Mesenchymal stem cell (in vitro differentiated cells and primary cell): ENCODE measurements at regions not wholly inside any gene's neighbourhood (a gene's known extent, or its start where the extent isn't known, plus 50 kb on each side); places are given as distances from the start of the nearest gene placed in this dataset.

Source experiments
- DNase-seq: peaks from one replicate; pipeline ENCODE4 v3.0.0-alpha.2; 2013
- H2AFZ ChIP-seq: one replicate; pipeline ENCODE4 v1.6.1; 2013; ENCODE audit warnings: low read depth, mild to moderate bottlenecking, control low read depth, inconsistent platforms, low read length, moderate library complexity
- H2AK5ac ChIP-seq: 2 replicates; pipeline ENCODE4 v1.6.1; 2013; ENCODE audit warnings: low read length, moderate library complexity, mild to moderate bottlenecking, inconsistent platforms; ENCODE audit not compliant: severe bottlenecking
- H2BK120ac ChIP-seq: one replicate; pipeline ENCODE4 v1.6.1; 2013; ENCODE audit warnings: low read depth, mild to moderate bottlenecking, inconsistent platforms, low read length, moderate library complexity
- H2BK12ac ChIP-seq, 2 experiments: one replicate each; pipeline ENCODE4 v1.6.1; 2013; ENCODE audit warnings: inconsistent platforms in 2 of 2, low read length in 2 of 2, mild to moderate bottlenecking in 2 of 2, moderate library complexity in 2 of 2, control low read depth in 1 of 2
- H2BK15ac ChIP-seq: one replicate; pipeline ENCODE4 v1.6.1; 2013; ENCODE audit warnings: mild to moderate bottlenecking, low read depth, inconsistent platforms; ENCODE audit not compliant: poor library complexity, severe bottlenecking
- H2BK5ac ChIP-seq: 2 replicates; pipeline ENCODE4 v1.6.1; 2013; ENCODE audit warnings: low read depth, mild to moderate bottlenecking, low read length, control low read depth, inconsistent platforms; ENCODE audit not compliant: poor library complexity, severe bottlenecking
- H3K14ac ChIP-seq, 2 experiments: one replicate each; pipeline ENCODE4 v1.6.1; 2013; ENCODE audit warnings: inconsistent platforms in 2 of 2, low read length in 2 of 2, control low read depth in 1 of 2, mild to moderate bottlenecking in 1 of 2, moderate library complexity in 1 of 2
- H3K18ac ChIP-seq, 2 experiments: one replicate each; pipeline ENCODE4 v1.6.1; 2013; ENCODE audit warnings: inconsistent platforms in 2 of 2, low read length in 2 of 2, control low read depth in 1 of 2, low read depth in 1 of 2, mild to moderate bottlenecking in 1 of 2
- H3K23ac ChIP-seq, 2 experiments: one replicate each; pipeline ENCODE4 v1.6.1; 2013; ENCODE audit warnings: inconsistent platforms in 2 of 2, low read length in 2 of 2, mild to moderate bottlenecking in 2 of 2, moderate library complexity in 2 of 2, control low read depth in 1 of 2
- H3K27ac ChIP-seq: 2 replicates; pipeline ENCODE4 v1.5.1; 2013; ENCODE audit warnings: mild to moderate bottlenecking, moderate library complexity, low read length, control low read depth, inconsistent platforms; ENCODE audit not compliant: poor library complexity, severe bottlenecking
- H3K27me3 ChIP-seq, 2 experiments: 2 replicates each; pipeline versions ENCODE4 v1.6.1 to v1.7.0; 2013; ENCODE audit warnings: low read length in 2 of 2, mild to moderate bottlenecking in 2 of 2, moderate library complexity in 2 of 2, control low read depth in 1 of 2, inconsistent platforms in 1 of 2; ENCODE audit not compliant: control insufficient read depth in 1 of 2, insufficient read depth in 1 of 2
- H3K36me3 ChIP-seq, 2 experiments: 2 replicates each; pipeline versions ENCODE4 v1.6.1 to v1.7.0; 2013; ENCODE audit warnings: low read length in 2 of 2, control low read depth in 1 of 2, inconsistent platforms in 1 of 2, low read depth in 1 of 2, mild to moderate bottlenecking in 1 of 2; ENCODE audit not compliant: insufficient read depth in 2 of 2, control insufficient read depth in 1 of 2
- H3K4ac ChIP-seq, 2 experiments: one replicate each; pipeline ENCODE4 v1.6.1; 2013; ENCODE audit warnings: inconsistent platforms in 2 of 2, low read length in 2 of 2, mild to moderate bottlenecking in 2 of 2, moderate library complexity in 2 of 2, control low read depth in 1 of 2, low read depth in 1 of 2
- H3K4me1 ChIP-seq: 2 replicates; pipeline ENCODE4 v1.6.1; 2013; ENCODE audit warnings: low read depth, low read length, control low read depth; ENCODE audit not compliant: control insufficient read depth, insufficient read depth
- H3K4me2 ChIP-seq: 2 replicates; pipeline ENCODE4 v1.6.1; 2013; ENCODE audit warnings: low read length, mild to moderate bottlenecking, inconsistent platforms; ENCODE audit not compliant: poor library complexity, severe bottlenecking
- H3K4me3 ChIP-seq, 2 experiments: 2 replicates each; pipeline versions ENCODE4 v1.5.1 to v1.7.0; 2013; ENCODE audit warnings: low read length in 2 of 2, mild to moderate bottlenecking in 2 of 2, control low read depth in 1 of 2, low read depth in 1 of 2; ENCODE audit not compliant: insufficient read depth in 1 of 2
- H3K79me1 ChIP-seq: replicated peaks from 2 replicates; pipeline ENCODE4 v1.6.1; 2013; ENCODE audit warnings: mild to moderate bottlenecking, control low read depth, low read length, inconsistent platforms; ENCODE audit not compliant: poor library complexity, severe bottlenecking
- H3K9ac ChIP-seq: 2 replicates; pipeline ENCODE4 v1.7.0; 2013; ENCODE audit warnings: mild to moderate bottlenecking, low read length, moderate library complexity
- H3K9me3 ChIP-seq: 2 replicates; pipeline ENCODE4 v1.7.0; 2013; ENCODE audit warnings: mild to moderate bottlenecking, low read length; ENCODE audit not compliant: control insufficient read depth
- H4K8ac ChIP-seq: one replicate; pipeline ENCODE4 v1.6.1; 2013; ENCODE audit warnings: inconsistent platforms, mild to moderate bottlenecking, low read length, moderate library complexity
- H4K91ac ChIP-seq: one replicate; pipeline ENCODE4 v1.6.1; 2013; ENCODE audit warnings: mild to moderate bottlenecking, low read length, inconsistent platforms
- WGBS: methylation state at CpG from one replicate; pipeline ENCODE4 v1.1.7; 2013; ENCODE audit warnings: mixed read lengths; 5-methylcytosine and 5-hydroxymethylcytosine counted together

DNA sequence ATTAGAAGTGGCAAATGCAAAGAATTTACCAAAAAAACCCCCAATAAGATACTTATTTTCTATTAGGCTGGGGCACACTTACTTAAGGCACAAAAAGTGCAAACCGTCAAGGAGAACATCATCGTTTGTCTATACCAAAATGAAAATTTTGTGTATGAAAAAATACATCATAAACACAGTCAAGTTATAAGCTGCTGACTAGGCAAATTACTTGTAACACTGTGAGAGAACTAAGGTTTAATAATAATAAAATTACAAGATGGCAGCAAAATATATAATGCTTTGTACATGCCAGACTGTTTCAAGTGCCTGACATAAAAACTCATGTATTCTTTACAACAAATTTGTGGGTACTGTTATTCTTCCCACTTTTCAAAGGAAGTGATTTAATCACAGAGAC is 297.2 kb upstream of the CRBN start:
- Histone ChIP-seq H3K36me3 (no peaks in the 10 kb centered on the region), H2BK5ac (no peak overlapping the region), H3K9me3 (peaks cover 11% of the 10 kb centered on the region), H4K91ac (no peak overlapping the region), H3K4me3 (no peak overlapping the region), H3K14ac (no peak overlapping the region), H3K4me2 (no peak overlapping the region), H2AFZ (no peak overlapping the region), H3K79me1 (no peaks in the 10 kb centered on the region), H3K4me1 (no peaks in the 10 kb centered on the region), H3K9ac (no peak overlapping the region), H2BK15ac (no peak overlapping the region), H3K18ac (no peak overlapping the region), H3K27me3 (no peaks in the 10 kb centered on the region), H3K23ac (no peak overlapping the region), H2BK12ac (no peak overlapping the region), H3K4ac (no peak overlapping the region), H2BK120ac (no peak overlapping the region), H4K8ac (no peak overlapping the region), H3K27ac (no peak overlapping the region), H2AK5ac (no peak overlapping the region)
- DNase-seq: no peak
- WGBS: no CpG with 5 or more reads among the region's 2 CpGs

DNA sequence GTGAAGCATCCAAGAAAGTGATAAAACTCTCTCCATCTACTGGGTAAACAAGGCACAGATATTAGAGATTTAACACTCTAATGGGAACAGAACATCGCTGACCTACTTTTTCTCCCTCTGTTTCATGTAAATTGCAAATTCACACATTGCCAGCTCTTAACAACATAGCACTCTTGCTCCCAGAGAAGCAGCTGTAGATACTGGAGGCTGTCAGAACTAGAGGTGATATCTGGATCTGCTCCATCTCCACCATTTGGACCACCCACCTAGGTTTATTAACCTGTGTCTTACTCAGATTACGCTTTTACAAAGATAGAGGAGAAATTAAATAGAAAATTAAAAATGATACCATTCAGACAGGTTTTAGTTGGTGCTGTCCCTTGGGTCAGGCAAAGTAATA is 289.1 kb upstream of the CRBN start:
- Histone ChIP-seq H2BK12ac (no peak overlapping the region), H3K9ac (no peak overlapping the region), H2AK5ac (no peak overlapping the region), H2AFZ (no peak overlapping the region), H3K23ac (no peak overlapping the region), H3K27me3 (no peaks in the 10 kb centered on the region), H3K4ac (no peak overlapping the region), H3K27ac (no peak overlapping the region), H4K91ac (no peak overlapping the region), H2BK15ac (no peak overlapping the region), H3K79me1 (no peaks in the 10 kb centered on the region), H4K8ac (no peak overlapping the region), H3K18ac (no peak overlapping the region), H3K4me3 (no peak overlapping the region), H2BK120ac (no peak overlapping the region), H3K14ac (no peak overlapping the region), H3K4me2 (no peak overlapping the region), H3K36me3 (no peaks in the 10 kb centered on the region), H3K4me1 (no peaks in the 10 kb centered on the region), H2BK5ac (no peak overlapping the region), H3K9me3 (peaks cover 21% of the 10 kb centered on the region)
- WGBS: 56% methylated on average over 1 of the region's 2 CpGs
- DNase-seq: no peak

DNA sequence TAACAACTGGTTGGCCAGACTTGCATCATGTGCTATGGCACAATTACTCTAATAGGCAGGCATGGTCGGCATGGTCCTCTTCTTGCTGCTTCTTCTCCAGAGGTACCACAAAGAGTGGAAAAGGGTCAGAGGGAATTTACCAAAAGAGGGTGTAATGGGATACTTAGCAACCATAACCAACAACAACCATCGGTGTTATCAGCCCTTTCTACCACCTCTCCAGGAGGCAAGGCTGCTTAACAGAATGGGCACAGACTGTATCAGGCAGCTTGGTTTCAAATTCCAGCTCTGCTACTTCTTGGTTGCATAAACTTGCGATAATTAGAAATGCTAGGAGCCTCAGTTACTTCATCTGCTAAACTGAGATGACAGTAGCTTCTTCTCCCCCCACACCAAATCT is 284.6 kb upstream of the CRBN start:
- Histone ChIP-seq H3K27me3 (no peaks in the 10 kb centered on the region), H3K4me3 (no peak overlapping the region), H3K27ac (no peak overlapping the region), H3K23ac (no peak overlapping the region), H3K4me1 (no peaks in the 10 kb centered on the region), H3K4ac (no peak overlapping the region), H2AFZ (no peak overlapping the region), H2BK15ac (no peak overlapping the region), H2BK12ac (no peak overlapping the region), H3K36me3 (no peaks in the 10 kb centered on the region), H2BK5ac (no peak overlapping the region), H3K14ac (no peak overlapping the region), H3K79me1 (no peaks in the 10 kb centered on the region), H3K9ac (no peak overlapping the region), H2BK120ac (no peak overlapping the region), H3K18ac (no peak overlapping the region), H4K91ac (no peak overlapping the region), H2AK5ac (no peak overlapping the region), H4K8ac (no peak overlapping the region), H3K9me3 (peaks cover 21% of the 10 kb centered on the region), H3K4me2 (no peak overlapping the region)
- 47% methylated on average over 3 of the region's 3 CpGs for WGBS
- no peak for DNase-seq

DNA sequence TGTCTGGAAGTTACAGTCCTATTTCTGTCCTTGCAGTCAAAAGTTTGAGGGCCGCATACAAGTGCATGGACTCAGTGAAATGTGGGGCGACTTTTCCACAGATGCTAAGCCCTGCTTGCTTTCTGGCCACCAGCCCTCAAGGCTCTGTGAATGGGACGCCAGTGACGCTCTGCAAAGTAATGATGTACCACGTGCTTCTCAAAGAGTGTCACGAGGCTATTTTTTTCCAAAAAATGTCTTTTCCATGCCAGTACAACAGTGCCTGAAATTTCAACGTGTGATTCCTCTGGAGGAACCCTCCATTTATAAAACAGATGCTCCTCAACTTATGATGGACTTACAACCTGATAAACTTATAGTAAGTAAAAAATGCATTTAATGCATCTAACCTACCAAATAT is 281.8 kb upstream of the CRBN start:
- Histone ChIP-seq H2AK5ac (no peak overlapping the region), H3K4ac (no peak overlapping the region), H3K9ac (no peak overlapping the region), H4K91ac (no peak overlapping the region), H3K27me3 (no peaks in the 10 kb centered on the region), H4K8ac (no peak overlapping the region), H3K4me3 (no peak overlapping the region), H2BK5ac (no peak overlapping the region), H3K4me1 (no peaks in the 10 kb centered on the region), H2AFZ (no peak overlapping the region), H3K4me2 (no peak overlapping the region), H3K79me1 (no peaks in the 10 kb centered on the region), H3K27ac (no peak overlapping the region), H3K23ac (no peak overlapping the region), H3K18ac (no peak overlapping the region), H2BK12ac (no peak overlapping the region), H3K36me3 (no peaks in the 10 kb centered on the region), H2BK15ac (no peak overlapping the region), H2BK120ac (no peak overlapping the region), H3K9me3 (peaks cover 21% of the 10 kb centered on the region), H3K14ac (no peak overlapping the region)
- DNase-seq: no peak
- 78% methylated on average over 6 of the region's 7 CpGs for WGBS
